Kidney epithelial cell (primary cell): ENCODE measurements at regions not wholly inside any gene's neighbourhood (a gene's known extent, or its start where the extent isn't known, plus 50 kb on each side); places are given as distances from the start of the nearest gene placed in this dataset.

ENCODE experiments used
- DNase-seq: peaks from one replicate; pipeline ENCODE4 v3.0.0-alpha.2; 2010; ENCODE audit warnings: low read depth
- H3K27me3 ChIP-seq: 2 replicates; pipeline ENCODE4 v1.6.0; 2011; ENCODE audit warnings: low read length; ENCODE audit not compliant: control insufficient read depth, insufficient read depth
- H3K36me3 ChIP-seq: 2 replicates; pipeline ENCODE4 v1.5.1; 2011; ENCODE audit warnings: low read length; ENCODE audit not compliant: control insufficient read depth, insufficient read depth
- H3K4me3 ChIP-seq: 2 replicates; pipeline ENCODE4 v1.5.1; 2011; ENCODE audit warnings: low read depth, mild to moderate bottlenecking, control low read depth, low read length
- TF ChIP-seq, protein P1 (sequence below): IDR thresholded peaks from 2 replicates; pipeline ENCODE4 v1.5.1; 2011; ENCODE audit warnings: mild to moderate bottlenecking, moderate library complexity, low read length, control low read depth, inconsistent platforms; ENCODE audit not compliant: insufficient read depth, poor library complexity, severe bottlenecking

DNA sequence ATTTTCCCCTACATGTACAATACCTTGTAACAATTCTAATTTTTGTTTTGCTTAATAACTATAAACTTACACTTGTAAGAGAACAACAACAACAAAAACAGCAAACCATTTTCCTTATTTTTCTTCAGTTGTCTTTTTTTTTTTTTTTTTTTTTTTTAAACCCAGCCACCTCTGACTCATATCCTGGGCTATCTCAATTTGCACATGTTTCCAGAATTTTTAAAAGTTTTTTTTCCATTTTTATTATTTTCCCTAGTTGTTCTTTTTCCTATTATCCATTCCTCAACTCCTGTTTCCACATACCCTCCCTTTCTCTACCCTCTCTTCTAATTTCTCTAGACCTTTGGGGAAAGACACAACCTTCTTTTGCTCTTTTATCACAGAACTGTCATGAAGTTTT lies 112.5 kb downstream of the EFEMP1 start:
- no peak overlapping the region for H3K4me3 ChIP-seq
- TF ChIP-seq, protein P1, sequence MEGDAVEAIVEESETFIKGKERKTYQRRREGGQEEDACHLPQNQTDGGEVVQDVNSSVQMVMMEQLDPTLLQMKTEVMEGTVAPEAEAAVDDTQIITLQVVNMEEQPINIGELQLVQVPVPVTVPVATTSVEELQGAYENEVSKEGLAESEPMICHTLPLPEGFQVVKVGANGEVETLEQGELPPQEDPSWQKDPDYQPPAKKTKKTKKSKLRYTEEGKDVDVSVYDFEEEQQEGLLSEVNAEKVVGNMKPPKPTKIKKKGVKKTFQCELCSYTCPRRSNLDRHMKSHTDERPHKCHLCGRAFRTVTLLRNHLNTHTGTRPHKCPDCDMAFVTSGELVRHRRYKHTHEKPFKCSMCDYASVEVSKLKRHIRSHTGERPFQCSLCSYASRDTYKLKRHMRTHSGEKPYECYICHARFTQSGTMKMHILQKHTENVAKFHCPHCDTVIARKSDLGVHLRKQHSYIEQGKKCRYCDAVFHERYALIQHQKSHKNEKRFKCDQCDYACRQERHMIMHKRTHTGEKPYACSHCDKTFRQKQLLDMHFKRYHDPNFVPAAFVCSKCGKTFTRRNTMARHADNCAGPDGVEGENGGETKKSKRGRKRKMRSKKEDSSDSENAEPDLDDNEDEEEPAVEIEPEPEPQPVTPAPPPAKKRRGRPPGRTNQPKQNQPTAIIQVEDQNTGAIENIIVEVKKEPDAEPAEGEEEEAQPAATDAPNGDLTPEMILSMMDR = no peak
- H3K36me3 ChIP-seq = no peaks in the 10 kb centered on the region
- no peaks in the 10 kb centered on the region for H3K27me3 ChIP-seq
- no peak for DNase-seq

DNA sequence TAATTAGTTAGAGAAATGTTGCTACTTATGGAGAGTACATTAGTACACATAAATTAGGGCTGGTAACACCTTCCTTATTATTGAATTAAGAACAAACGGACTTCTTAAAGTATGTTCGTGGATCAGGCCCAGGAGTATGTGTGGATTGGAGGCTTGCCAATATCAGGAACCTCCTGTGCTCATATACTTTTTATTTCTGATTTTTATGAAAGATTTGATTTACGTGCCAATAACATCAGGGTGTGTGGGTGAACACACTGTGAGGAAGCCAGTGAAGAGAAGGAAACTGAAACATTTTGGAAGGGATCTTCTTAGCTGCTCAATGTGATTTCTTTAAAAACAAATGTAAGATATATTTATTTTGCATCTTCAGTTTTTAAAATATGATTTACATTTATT lies 113.0 kb downstream of the EFEMP1 start:
- no peak for DNase-seq
- Histone ChIP-seq H3K36me3 (no peaks in the 10 kb centered on the region), H3K27me3 (no peaks in the 10 kb centered on the region), H3K4me3 (no peak overlapping the region)
- TF ChIP-seq, protein P1 = no peak

DNA sequence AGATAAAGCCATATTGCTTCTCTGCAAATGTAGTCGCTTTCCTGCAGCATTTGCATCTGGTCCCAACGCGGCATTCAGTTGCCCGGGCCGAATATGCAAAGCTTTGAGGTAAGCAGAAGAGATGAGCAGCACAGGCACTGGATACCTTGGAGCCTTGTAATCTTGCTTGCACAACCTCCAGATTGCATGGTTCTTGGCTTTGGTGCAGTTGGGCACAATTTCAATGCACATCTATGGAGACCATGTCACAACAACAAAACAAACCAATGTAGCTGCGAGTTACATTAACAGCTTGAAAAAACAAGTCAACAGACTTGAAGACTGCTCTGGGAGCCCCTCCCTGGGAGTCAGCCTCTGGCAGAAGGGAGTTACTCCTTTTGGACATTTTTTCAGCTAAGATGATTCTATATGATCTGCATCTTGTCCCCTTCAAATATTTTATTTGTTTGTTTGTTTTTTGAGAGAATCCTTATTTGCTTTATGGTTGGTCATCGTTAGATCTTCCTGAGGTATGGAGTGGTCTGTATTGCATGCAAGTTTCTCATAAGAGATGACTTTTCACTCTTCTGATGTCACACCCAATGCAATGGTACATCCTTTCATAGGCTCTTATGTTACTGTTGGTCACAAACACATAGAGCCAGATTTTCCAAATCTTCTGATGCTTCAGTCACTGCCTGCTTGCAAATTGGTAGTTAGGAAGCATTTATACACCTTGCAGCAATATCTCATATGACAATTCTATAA lies 113.5 kb downstream of the EFEMP1 start:
- Histone ChIP-seq H3K36me3 (no peaks in the 10 kb centered on the region), H3K27me3 (no peaks in the 10 kb centered on the region), H3K4me3 (no peak overlapping the region)
- TF ChIP-seq, protein P1 = no peak
- DNase-seq = no peak

DNA sequence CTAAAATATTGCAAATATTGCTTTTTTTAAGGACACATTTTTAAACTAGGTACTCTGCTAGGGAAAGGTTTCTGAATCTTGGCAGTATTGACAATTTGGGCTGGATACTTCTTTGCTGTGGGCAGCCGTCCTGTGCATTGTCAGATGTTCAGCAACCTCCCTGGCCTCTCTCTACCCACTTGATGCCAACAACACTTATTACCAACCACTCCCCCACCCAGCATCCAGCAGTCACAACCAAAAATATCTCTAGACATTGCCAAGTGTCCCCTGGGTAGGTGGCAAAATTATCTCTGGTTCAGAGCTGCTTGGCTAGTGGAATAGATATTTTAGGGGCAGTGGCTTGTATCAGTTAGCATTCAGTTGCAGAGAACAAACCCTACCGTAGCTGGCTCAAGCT lies 114.3 kb upstream of the PNPT1 start:
- H3K36me3 ChIP-seq = no peaks in the 10 kb centered on the region
- TF ChIP-seq, protein P1 = no peak
- DNase-seq = no peak
- H3K27me3 ChIP-seq = no peaks in the 10 kb centered on the region
- no peak overlapping the region for H3K4me3 ChIP-seq

DNA sequence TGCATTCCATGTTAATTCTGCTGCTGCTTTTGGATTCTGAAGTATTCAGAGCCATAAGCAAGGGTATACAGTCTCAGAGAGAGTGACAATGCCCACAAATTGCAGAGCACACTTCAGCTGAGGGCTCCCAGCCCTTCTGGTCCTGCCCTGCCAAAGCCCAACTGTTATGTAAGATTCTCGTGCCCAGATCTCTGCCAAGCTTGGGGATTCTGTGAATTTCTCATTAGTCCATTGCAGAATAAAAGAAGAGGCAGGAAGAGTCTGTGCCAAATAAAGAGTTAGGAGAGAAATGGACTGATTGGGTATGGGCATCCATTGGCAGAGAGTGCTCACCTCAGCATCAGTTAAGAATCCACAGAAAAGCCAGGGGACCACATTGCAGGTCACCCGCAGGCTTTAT lies 112.0 kb upstream of the PNPT1 start:
- no peaks in the 10 kb centered on the region for H3K27me3 ChIP-seq
- no peak for DNase-seq
- no peak overlapping the region for H3K4me3 ChIP-seq
- H3K36me3 ChIP-seq = no peaks in the 10 kb centered on the region
- TF ChIP-seq, protein P1 = no peak

DNA sequence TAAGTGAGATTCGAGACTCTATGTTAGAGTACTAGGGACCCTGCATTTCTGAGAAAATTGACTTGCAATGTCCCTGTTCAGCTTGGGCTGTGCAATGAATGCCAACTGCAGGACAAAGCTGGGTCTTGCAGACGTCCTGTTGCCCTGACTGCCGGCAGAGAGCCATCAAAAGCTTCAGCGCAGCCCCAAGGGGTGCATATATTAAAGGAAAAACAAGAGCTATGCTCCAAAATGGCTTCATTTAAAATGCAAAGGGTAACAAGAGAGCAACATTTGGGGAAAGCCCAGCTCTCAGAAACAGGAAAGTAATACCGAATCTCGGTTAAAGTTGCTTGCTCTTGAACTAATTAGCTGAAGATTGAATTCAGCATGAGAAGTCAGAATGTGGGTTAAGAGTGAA lies 110.9 kb upstream of the PNPT1 start:
- no peaks in the 10 kb centered on the region for H3K27me3 ChIP-seq

More for the DNA sequence above, 110.9 kb upstream of the PNPT1 start:
- no peak for DNase-seq
- Histone ChIP-seq H3K36me3 (no peaks in the 10 kb centered on the region), H3K4me3 (no peak overlapping the region)
- TF ChIP-seq, protein P1 = no peak
